B cell (primary cell): ENCODE measurements at regions not wholly inside any gene's neighbourhood (a gene's known extent, or its start where the extent isn't known, plus 50 kb on each side); places are given as distances from the start of the nearest gene placed in this dataset.

Experiments used
- ATAC-seq: fragments of 200-7000 bp; cut with Tn5 transposase; one replicate; pipeline ENCODE4 v1.10.0; 2021; ENCODE audit warnings: low read depth, mild to moderate bottlenecking, moderate number of reproducible peaks, moderate library complexity
- CTCF ChIA-PET: fragments of 350-600 bp; sonication (Branson Sonifier 250); formaldehyde crosslinking; loops from one replicate; lab custom pipeline; 2021; ENCODE audit warnings: antibody characterized with exemption, inconsistent platforms; lab: Charles Lee
- POLR2A ChIA-PET: fragments of 350-600 bp; sonication (Branson Sonifier 250); formaldehyde crosslinking; loops from one replicate; lab custom pipeline; 2021; ENCODE audit warnings: antibody characterized with exemption; lab: Charles Lee
- DNase-seq: peaks from one replicate; pipeline ENCODE4 v3.0.0; 2013
- H2AFZ ChIP-seq: 2 replicates; pipeline ENCODE4 v1.6.1; 2012; ENCODE audit warnings: mild to moderate bottlenecking, low read depth, low read length; ENCODE audit not compliant: insufficient read depth, poor library complexity, severe bottlenecking
- H3K27ac ChIP-seq, 2 donors: 1 replicate in 1 of 2; 2 replicates in 1 of 2; pipeline ENCODE4 v1.5.1; 2012 to 2013; ENCODE audit warnings: low read length in 2 of 2, mild to moderate bottlenecking in 2 of 2, moderate library complexity in 1 of 2
- H3K27me3 ChIP-seq, 4 experiments: fragments of 200-600 bp in 1 of 4; sonication (generic) in 1 of 4; replicated peaks in 1 of 4; 1 replicate in 2 of 4; 2 replicates in 2 of 4; pipeline versions ENCODE4 v1.6.1 to v1.7.0; 2013 to 2016; ENCODE audit warnings: low read length in 3 of 4, mild to moderate bottlenecking in 2 of 4, mixed read lengths in 1 of 4, moderate library complexity in 1 of 4; ENCODE audit not compliant: insufficient read depth in 4 of 4, control insufficient read depth in 3 of 4; ENCODE audit errors: control extremely low read depth in 1 of 4
- H3K36me3 ChIP-seq, 2 experiments: replicated peaks in 1 of 2; 1 replicate in 1 of 2; 2 replicates in 1 of 2; pipeline versions ENCODE4 v1.6.1 to v1.7.1; 2013; ENCODE audit warnings: low read length in 1 of 2; ENCODE audit not compliant: insufficient read depth in 2 of 2, control insufficient read depth in 1 of 2; ENCODE audit errors: control extremely low read depth in 1 of 2, extremely low read depth in 1 of 2
- H3K4me1 ChIP-seq, 2 donors: fragments of 200-600 bp in 1 of 2; sonication (generic) in 1 of 2; 1 replicate in 1 of 2; 2 replicates in 1 of 2; pipeline versions ENCODE4 v1.5.1 to v1.6.1; 2013 to 2017; ENCODE audit warnings: low read length in 2 of 2; ENCODE audit not compliant: control insufficient read depth in 2 of 2, insufficient read depth in 2 of 2
- H3K4me2 ChIP-seq: replicated peaks from 2 replicates; pipeline ENCODE3; 2012; ENCODE audit warnings: mild to moderate bottlenecking, low read depth, low read length; ENCODE audit not compliant: poor library complexity, severe bottlenecking
- H3K4me3 ChIP-seq, 5 experiments: fragments of 200-600 bp in 1 of 5; sonication (generic) in 1 of 5; 1 replicate in 3 of 5; 2 replicates in 2 of 5; pipeline versions ENCODE4 v1.5.1 to v1.7.0; 2011 to 2016; ENCODE audit warnings: low read length in 4 of 5, mild to moderate bottlenecking in 4 of 5, low read depth in 2 of 5, control low read depth in 1 of 5, moderate library complexity in 1 of 5; ENCODE audit not compliant: insufficient read depth in 1 of 5; ENCODE audit errors: control extremely low read depth in 1 of 5, extremely low read depth in 1 of 5
- H3K79me2 ChIP-seq: fragments of 200-600 bp; sonication (generic); one replicate; pipeline ENCODE4 v1.6.0; 2016; ENCODE audit warnings: low read length; ENCODE audit not compliant: control insufficient read depth, insufficient read depth
- H3K9ac ChIP-seq: fragments of 200-600 bp; sonication (generic); 2 replicates; pipeline ENCODE4 v1.6.1; 2017; ENCODE audit warnings: mild to moderate bottlenecking, low read length, moderate library complexity
- H3K9me3 ChIP-seq, 3 donors: one replicate each; pipeline versions ENCODE4 v1.6.1 to v1.7.1; 2013; ENCODE audit warnings: low read length in 2 of 3; ENCODE audit not compliant: control insufficient read depth in 2 of 3, insufficient read depth in 1 of 3; ENCODE audit errors: control extremely low read depth in 1 of 3
- H4K20me1 ChIP-seq: 2 replicates; pipeline ENCODE4 v1.6.0; 2012; ENCODE audit warnings: mild to moderate bottlenecking, low read length; ENCODE audit not compliant: insufficient read depth, control insufficient read depth, poor library complexity, severe bottlenecking
- H3K27ac Mint-ChIP-seq: one replicate; pipeline ENCODE4 v1.8.0; 2021; ENCODE audit warnings: mixed read lengths
- H3K27me3 Mint-ChIP-seq: one replicate; pipeline ENCODE4 v1.8.0; 2021; ENCODE audit warnings: mixed read lengths
- H3K4me1 Mint-ChIP-seq: one replicate; pipeline ENCODE4 v1.8.0; 2021; ENCODE audit warnings: mixed read lengths
- H3K4me3 Mint-ChIP-seq: one replicate; pipeline ENCODE4 v1.8.0; 2021; ENCODE audit warnings: mixed read lengths
- H3K9me3 Mint-ChIP-seq: one replicate; pipeline ENCODE4 v1.8.0; 2022; ENCODE audit warnings: mixed read lengths; ENCODE audit not compliant: insufficient read depth
- CTCF ChIP-seq: fragments of 200-600 bp; IDR thresholded peaks from one replicate; pipeline ENCODE4 v1.8.0; 2022; ENCODE audit warnings: antibody characterized with exemption, mild to moderate bottlenecking
- EZH2 ChIP-seq: IDR thresholded peaks from 2 replicates; pipeline ENCODE4 v1.6.1; 2012; ENCODE audit warnings: borderline replicate concordance, low read depth, mild to moderate bottlenecking, moderate library complexity, low read length; ENCODE audit not compliant: insufficient read depth, poor library complexity, severe bottlenecking
- WGBS: methylation state at CpG from one replicate; pipeline ENCODE4 v1.1.5; 2013; ENCODE audit warnings: missing lambda C conversion rate; ENCODE audit not compliant: insufficient coverage; 5-methylcytosine and 5-hydroxymethylcytosine counted together
- intact Hi-C: fragments of 100-400 bp; cut with micrococcal nuclease; formaldehyde crosslinking; loops from one replicate; pipeline ENCODE4 v1.10.0; 2022

DNA sequence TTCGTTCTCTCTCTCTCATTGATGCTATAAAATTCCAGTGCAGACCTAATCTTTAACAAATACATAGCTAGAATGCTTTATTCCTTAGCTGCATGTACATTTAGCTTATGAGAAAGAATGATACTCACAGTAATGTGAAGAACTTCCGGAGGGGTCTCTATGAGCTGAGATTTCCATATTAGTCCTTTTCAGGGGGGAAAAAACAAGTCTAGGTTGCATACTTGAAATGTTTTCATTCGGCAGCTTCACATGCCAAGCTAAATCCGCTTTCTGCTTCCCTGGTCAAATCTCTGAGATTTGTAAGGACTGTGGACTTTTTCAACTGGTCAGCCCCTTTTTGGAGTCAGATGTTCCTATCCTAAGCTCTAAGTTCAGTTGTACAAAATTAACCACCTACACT lies 111.5 kb upstream of the COL8A1 start:
- H3K27me3 Mint-ChIP-seq: no peaks in the 10 kb centered on the region
- H3K9me3 ChIP-seq: no peaks in the 10 kb centered on the region
- peaks cover 2% of the 10 kb centered on the region for H3K9me3 Mint-ChIP-seq
- POLR2A ChIA-PET: no interaction called here
- ATAC-seq (no peak), DNase-seq (no peak)
- no peak overlapping the region for H3K9ac ChIP-seq
- no peak overlapping the region for H3K4me2 ChIP-seq
- 95% methylated on average over 2 of the region's 4 CpGs for WGBS
- intact Hi-C loops: no loop called here
- no peaks in the 10 kb centered on the region for H3K79me2 ChIP-seq
- no peak overlapping the region for H3K27ac ChIP-seq
- H3K4me3 Mint-ChIP-seq: no peak overlapping the region
- no peaks in the 10 kb centered on the region for H3K36me3 ChIP-seq
- H3K27ac Mint-ChIP-seq: no peak overlapping the region
- H3K4me1 Mint-ChIP-seq: no peaks in the 10 kb centered on the region
- H2AFZ ChIP-seq: no peak overlapping the region
- no peaks in the 10 kb centered on the region for H4K20me1 ChIP-seq
- no peak overlapping the region for H3K4me3 ChIP-seq
- no peak for TF ChIP-seq EZH2
- TF ChIP-seq CTCF: no peak
- no peaks in the 10 kb centered on the region for H3K27me3 ChIP-seq
- H3K4me1 ChIP-seq: no peaks in the 10 kb centered on the region
- CTCF ChIA-PET: no interaction called here

DNA sequence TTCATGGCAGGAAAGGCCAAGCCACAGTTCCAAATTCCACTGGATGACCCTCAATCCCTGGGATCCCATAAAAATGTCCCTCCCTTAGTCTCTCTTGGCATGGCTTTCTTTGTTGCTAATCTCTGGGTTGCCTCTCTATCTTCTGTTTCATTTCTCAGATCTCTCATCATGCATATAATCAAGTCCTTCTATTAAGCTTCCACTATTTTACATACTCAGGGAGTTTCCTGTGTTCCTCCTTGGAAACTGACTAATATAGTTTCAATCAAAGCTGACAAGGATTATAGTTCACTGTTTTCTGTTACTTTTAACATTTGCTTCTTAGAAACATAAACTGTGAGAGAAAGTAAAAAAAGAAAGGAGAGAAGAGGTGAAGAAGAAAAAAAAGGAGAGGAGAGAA lies 113.8 kb upstream of the COL8A1 start:
- Mint-ChIP-seq H3K4me1 (no peaks in the 10 kb centered on the region), H3K9me3 (peaks cover 5% of the 10 kb centered on the region), H3K27ac (no peak overlapping the region), H3K4me3 (no peak overlapping the region), H3K27me3 (no peaks in the 10 kb centered on the region)
- H3K4me2 ChIP-seq: no peak overlapping the region
- DNase-seq (no peak), ATAC-seq (no peak)
- no peak overlapping the region for H3K27ac ChIP-seq
- intact Hi-C loops: no loop called here
- H3K4me1 ChIP-seq: no peaks in the 10 kb centered on the region
- TF ChIP-seq CTCF (no peak), EZH2 (no peak)
- no peaks in the 10 kb centered on the region for H3K79me2 ChIP-seq
- no peaks in the 10 kb centered on the region for H3K9me3 ChIP-seq
- ChIA-PET POLR2A (no interaction called here), CTCF (no interaction called here)
- H3K4me3 ChIP-seq: no peak overlapping the region
- no peaks in the 10 kb centered on the region for H4K20me1 ChIP-seq
- no peak overlapping the region for H2AFZ ChIP-seq
- no peak overlapping the region for H3K9ac ChIP-seq
- H3K36me3 ChIP-seq: no peaks in the 10 kb centered on the region
- no peaks in the 10 kb centered on the region for H3K27me3 ChIP-seq
